DOHH2 (cell line): ENCODE measurements at regions not wholly inside any gene's neighbourhood (a gene's known extent, or its start where the extent isn't known, plus 50 kb on each side); places are given as distances from the start of the nearest gene placed in this dataset.

ENCODE experiments used
- H3F3A ChIP-seq: fragments of 200-600 bp; sonication (generic), shearing (Covaris generic); 2 replicates; pipeline ENCODE4 v1.6.0; 2016; ENCODE audit warnings: antibody characterized with exemption, mild to moderate bottlenecking; ENCODE audit not compliant: control insufficient read depth, insufficient read depth
- H3K27ac ChIP-seq: fragments of 200-600 bp; sonication (generic); 2 replicates; pipeline ENCODE4 v1.5.1; 2014; ENCODE audit warnings: low read depth, mild to moderate bottlenecking, low read length, moderate library complexity
- H3K27me3 ChIP-seq: fragments of 200-600 bp; sonication (generic); 2 replicates; pipeline ENCODE4 v1.6.1; 2014; ENCODE audit warnings: mild to moderate bottlenecking, low read length, mixed read lengths; ENCODE audit not compliant: control insufficient read depth
- H3K36me3 ChIP-seq: fragments of 200-600 bp; sonication (generic); 2 replicates; pipeline ENCODE4 v1.6.1; 2014; ENCODE audit warnings: mild to moderate bottlenecking, low read length, moderate library complexity, mixed read lengths; ENCODE audit not compliant: control insufficient read depth
- H3K4me1 ChIP-seq: fragments of 200-600 bp; sonication (generic); 2 replicates; pipeline ENCODE4 v1.6.1; 2014; ENCODE audit warnings: mild to moderate bottlenecking, low read length, mixed read lengths; ENCODE audit not compliant: control insufficient read depth
- H3K4me2 ChIP-seq: fragments of 200-600 bp; sonication (generic); 2 replicates; pipeline ENCODE4 v1.6.0; 2014; ENCODE audit warnings: mild to moderate bottlenecking, low read length, moderate library complexity
- H3K4me3 ChIP-seq: fragments of 200-600 bp; sonication (generic); 2 replicates; pipeline ENCODE4 v1.5.1; 2014; ENCODE audit warnings: mild to moderate bottlenecking, low read length, mixed read lengths
- H3K79me2 ChIP-seq: fragments of 200-600 bp; sonication (generic); 2 replicates; pipeline ENCODE4 v1.6.1; 2014; ENCODE audit warnings: mild to moderate bottlenecking, low read length, mixed read lengths; ENCODE audit not compliant: control insufficient read depth
- H3K9me2 ChIP-seq: fragments of 200-600 bp; sonication (generic); replicated peaks from 2 replicates; pipeline ENCODE4 v1.6.1; 2014; ENCODE audit warnings: mild to moderate bottlenecking, low read length, mixed read lengths; ENCODE audit not compliant: control insufficient read depth
- H3K9me3 ChIP-seq: fragments of 200-600 bp; sonication (generic); 2 replicates; pipeline ENCODE4 v1.6.1; 2014; ENCODE audit warnings: antibody characterized with exemption, low read length, mixed read lengths; ENCODE audit not compliant: control insufficient read depth, insufficient read depth
- H4K20me1 ChIP-seq: fragments of 200-600 bp; sonication (generic); 2 replicates; pipeline ENCODE4 v1.6.0; 2014; ENCODE audit warnings: low read depth, mild to moderate bottlenecking, antibody characterized with exemption, low read length, moderate library complexity; ENCODE audit not compliant: control insufficient read depth, insufficient read depth
- CTCF ChIP-seq: fragments of 200-600 bp; sonication (generic); IDR thresholded peaks from one replicate; pipeline ENCODE4 v1.5.1; 2014; ENCODE audit warnings: antibody characterized with exemption, mild to moderate bottlenecking, low read depth, low read length; ENCODE audit not compliant: poor library complexity, severe bottlenecking
- EZH2phosphoT487 ChIP-seq: fragments of 200-600 bp; sonication (generic); IDR thresholded peaks from 2 replicates; pipeline ENCODE4 v1.6.1; 2017; ENCODE audit warnings: borderline replicate concordance, mild to moderate bottlenecking, antibody characterized with exemption, low read length, moderate library complexity, mixed read lengths

GRCh38 chr4:187362937-187363857 is 632.4 kb upstream of the ZFP42 start:
- Histone ChIP-seq H3K27me3 (no peaks in the 10 kb centered on the region), H3K79me2 (no peaks in the 10 kb centered on the region), H3F3A (no peaks in the 10 kb centered on the region), H3K36me3 (no peaks in the 10 kb centered on the region), H3K4me1 (no peaks in the 10 kb centered on the region), H4K20me1 (no peaks in the 10 kb centered on the region), H3K9me2 (no peaks in the 10 kb centered on the region), H3K4me2 (no peak overlapping the region), H3K27ac (no peak overlapping the region), H3K9me3 (no peaks in the 10 kb centered on the region), H3K4me3 (no peak overlapping the region)
- TF ChIP-seq CTCF (no peak), EZH2phosphoT487 (no peak)

GRCh38 chr4:187364401-187364800 is 631.2 kb upstream of the ZFP42 start:
- Histone ChIP-seq H3F3A (no peaks in the 10 kb centered on the region), H3K4me1 (no peaks in the 10 kb centered on the region), H3K4me2 (no peak overlapping the region), H3K9me3 (no peaks in the 10 kb centered on the region), H3K27ac (no peak overlapping the region), H4K20me1 (no peaks in the 10 kb centered on the region), H3K9me2 (no peaks in the 10 kb centered on the region), H3K4me3 (no peak overlapping the region), H3K79me2 (no peaks in the 10 kb centered on the region), H3K27me3 (no peaks in the 10 kb centered on the region), H3K36me3 (no peaks in the 10 kb centered on the region)
- no peak for TF ChIP-seq CTCF

- Histone ChIP-seq H3K79me2 (no peaks in the 10 kb centered on the region), H3K9me2 (no peaks in the 10 kb centered on the region), H3F3A (no peaks in the 10 kb centered on the region), H3K4me1 (no peaks in the 10 kb centered on the region), H3K27ac (no peak overlapping the region), H4K20me1 (no peaks in the 10 kb centered on the region), H3K27me3 (no peaks in the 10 kb centered on the region), H3K4me3 (no peak overlapping the region), H3K4me2 (no peak overlapping the region), H3K36me3 (no peaks in the 10 kb centered on the region), H3K9me3 (no peaks in the 10 kb centered on the region)
- TF ChIP-seq CTCF (no peak), EZH2phosphoT487 (no peak)
Observed at GRCh38 chr4:187364851-187365250, 630.7 kb upstream of the ZFP42 start.
